GM18951 (cell line): ENCODE measurements at regions not wholly inside any gene's neighbourhood (a gene's known extent, or its start where the extent isn't known, plus 50 kb on each side); places are given as distances from the start of the nearest gene placed in this dataset.

Experiments used
- POLR2A ChIP-seq: IDR thresholded peaks from 4 replicates; pipeline ENCODE4 v1.6.1; 2011; ENCODE audit warnings: mild to moderate bottlenecking; ENCODE audit not compliant: insufficient read length, insufficient read depth; ENCODE audit errors: extremely low read depth
- in situ Hi-C: fragments of 300-500 bp; cut with MboI; formaldehyde crosslinking; loops from one replicate; pipeline ENCODE4 v1.12.0; 2022; ENCODE audit warnings: low sequenced_read_pairs, mixed read lengths, inconsistent platforms; ENCODE audit not compliant: unreplicated experiment

DNA sequence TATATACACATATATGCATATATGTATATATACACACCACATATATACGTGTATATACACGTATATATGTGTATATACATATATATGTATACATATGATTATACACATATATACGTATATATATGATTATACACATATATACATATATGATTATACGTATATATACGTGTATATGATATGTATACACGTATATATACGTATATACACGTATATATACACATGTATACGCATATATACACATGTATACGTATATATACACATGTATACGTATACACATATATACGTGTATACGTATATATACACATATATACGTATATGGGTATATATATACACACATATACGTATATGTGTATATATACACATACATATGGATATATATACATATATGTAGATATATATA is 62.1 kb upstream of the HMGXB4 start:
- TF ChIP-seq POLR2A: no peak
- in situ Hi-C loops: no loop called here

DNA sequence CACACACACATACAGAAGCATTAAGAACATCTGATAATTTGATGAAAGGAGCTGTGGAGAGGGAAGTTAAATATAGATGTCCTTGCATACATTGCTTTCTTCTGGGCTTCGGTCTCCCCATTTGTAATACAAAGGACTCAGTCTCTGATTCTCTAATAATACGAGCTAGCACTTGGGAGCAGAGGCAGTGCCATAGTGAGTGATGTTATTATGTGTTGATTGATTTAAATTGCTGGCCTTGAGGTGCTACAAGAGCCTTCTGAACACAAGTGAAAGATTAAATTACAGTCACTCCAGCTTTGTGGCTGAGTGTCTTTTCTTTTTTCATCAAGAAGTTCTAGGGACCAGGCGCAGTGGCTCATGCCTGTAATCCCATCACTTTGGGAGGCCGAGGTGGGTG is 61.5 kb upstream of the HMGXB4 start:
- no peak for TF ChIP-seq POLR2A
- in situ Hi-C loops: no loop called here

DNA sequence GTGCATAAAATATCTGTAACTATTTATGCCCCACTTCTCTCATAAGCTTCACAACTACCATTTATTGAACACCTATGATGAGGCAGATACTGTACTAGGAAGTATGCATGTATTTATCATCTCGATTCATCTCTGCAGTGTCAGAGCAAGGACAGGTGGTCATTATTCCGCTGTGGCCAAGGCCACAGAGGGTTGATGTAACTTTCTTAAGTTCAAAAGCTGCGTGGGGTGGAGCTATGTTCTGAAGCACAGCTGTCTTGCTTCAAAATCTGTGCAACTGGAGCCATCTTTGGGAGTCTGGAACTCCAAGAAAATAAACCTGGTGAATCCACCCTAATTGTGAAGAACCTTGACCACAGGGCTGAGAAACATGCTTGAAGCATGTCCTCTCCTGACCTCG is 60.2 kb upstream of the HMGXB4 start:
- TF ChIP-seq POLR2A: no peak
- in situ Hi-C loops: no loop called here

DNA sequence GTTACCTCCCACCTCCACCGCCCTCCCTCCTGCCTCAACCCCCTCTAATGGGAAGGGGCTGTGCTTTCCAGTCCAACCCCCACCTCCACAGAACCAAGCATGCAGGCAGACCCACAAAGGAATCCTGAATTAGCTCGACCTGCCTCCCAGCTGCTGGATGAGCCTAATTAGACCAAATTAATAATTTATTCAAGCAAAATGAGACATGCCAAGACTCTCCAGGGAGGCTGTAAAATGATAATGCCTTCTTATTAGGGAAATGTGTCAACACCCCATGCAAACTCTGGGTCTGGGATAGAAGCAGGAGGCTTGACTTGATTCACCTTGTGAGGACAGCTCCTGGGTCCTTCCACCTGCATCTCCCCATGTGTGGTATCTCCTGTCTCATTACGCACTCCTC is 59.4 kb upstream of the HMGXB4 start:
- in situ Hi-C loops: no loop called here
- no peak for TF ChIP-seq POLR2A

DNA sequence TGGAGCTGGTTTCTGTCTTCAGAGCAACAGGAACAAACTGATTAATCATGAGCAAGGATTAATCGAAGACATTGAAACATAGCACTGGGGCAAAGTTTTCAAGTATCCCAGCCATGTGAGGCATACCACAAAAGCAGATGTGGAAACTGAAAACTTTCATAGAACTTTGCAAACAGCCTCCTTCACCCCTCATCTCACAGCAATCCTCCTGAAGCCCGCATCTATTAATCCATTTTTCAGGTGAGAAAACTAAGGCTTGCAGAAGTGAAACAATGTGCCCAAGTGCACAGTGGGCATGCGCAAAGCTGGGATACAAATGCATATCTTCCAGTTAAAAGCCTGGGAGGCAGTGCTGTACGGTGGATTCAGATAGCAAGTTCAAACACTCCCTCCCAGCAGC is 58.6 kb upstream of the HMGXB4 start:
- in situ Hi-C loops: no loop called here

DNA sequence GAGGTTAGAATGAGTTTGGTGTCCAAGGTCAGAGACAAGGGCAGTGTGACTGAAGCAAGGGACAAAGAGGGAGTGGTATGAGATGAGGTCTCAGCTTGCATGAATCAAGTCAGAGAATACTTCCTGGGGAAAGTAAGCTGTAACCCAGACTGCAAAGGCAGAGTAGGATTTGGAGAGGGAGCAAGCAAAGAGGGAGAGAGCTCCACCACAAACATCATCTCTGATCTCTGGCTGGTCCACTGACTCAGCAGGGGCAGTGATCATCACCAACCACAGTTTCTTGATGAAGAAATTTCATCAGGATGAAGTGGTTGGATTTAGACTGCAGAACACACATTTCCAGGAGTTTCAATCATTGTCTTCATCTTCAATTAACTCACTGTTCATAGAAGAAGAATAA is 54.9 kb upstream of the HMGXB4 start:
- in situ Hi-C loops: no loop called here
- no peak for TF ChIP-seq POLR2A

More for the DNA sequence above, 58.6 kb upstream of the HMGXB4 start:
- no peak for TF ChIP-seq POLR2A

DNA sequence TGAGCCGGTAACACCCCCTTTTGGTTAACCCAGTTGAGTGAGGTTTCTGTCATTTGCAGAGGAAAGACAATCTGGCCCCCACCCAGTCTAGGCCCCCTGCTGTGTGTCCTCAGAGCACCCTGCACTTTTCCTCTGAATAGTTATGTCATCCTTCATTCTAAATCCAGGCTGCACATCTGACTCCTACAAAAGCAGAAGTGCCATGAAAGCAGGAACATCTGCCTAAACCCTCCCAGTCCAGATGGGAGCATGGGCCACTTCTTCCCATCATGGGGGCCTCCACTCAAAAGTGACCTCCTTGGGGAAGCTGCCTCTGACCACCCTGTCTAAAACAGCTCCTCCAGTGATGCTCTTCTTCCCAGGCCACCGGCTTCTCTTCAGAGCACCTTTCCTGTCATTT is 53.7 kb upstream of the HMGXB4 start:
- in situ Hi-C loops: no loop called here
- no peak for TF ChIP-seq POLR2A

DNA sequence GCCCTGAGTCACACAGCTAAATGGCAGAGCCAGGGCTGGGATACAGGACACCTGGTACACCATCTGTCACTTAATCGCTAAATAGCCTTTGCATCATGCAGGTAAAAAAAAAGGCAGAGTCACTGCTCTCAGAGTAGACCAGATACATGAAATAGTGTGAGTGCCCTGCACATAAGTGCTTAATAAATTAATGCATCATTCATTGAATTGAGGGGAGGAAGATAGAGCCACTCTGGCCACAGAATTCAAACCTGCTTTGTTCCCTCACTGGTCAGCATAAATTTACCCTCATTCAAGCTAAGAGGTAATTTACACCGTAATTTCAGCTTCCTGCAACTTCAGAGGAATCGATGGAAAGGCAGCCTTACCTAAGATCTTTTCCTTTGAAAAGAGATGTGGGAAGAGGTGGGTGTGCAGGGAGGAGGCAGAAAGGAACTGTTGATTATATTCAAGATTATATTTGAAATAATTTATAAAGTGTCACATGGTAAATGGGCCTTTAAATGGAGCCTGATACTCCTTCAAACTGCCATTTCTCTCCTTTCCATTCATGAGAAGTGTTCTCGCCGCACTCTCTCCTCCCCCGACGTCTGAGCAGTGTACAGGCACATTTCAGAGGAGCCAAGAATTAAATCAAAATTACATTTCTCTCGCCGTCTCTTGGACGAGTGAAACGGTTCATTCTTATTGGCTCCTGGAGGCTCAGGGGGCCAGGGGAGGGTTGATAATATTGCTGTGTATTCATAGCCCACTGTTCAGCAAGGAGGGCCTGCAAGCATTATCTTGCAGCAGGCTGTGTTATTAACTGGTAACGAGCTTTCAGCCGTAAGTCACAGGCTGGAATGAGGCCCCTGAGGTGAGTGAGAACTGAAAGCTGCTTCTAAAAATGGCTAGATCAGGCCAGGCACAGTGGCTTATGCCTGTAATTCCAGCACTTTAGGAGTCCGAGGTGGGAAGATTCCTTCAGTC is 52.2 kb upstream of the HMGXB4 start:
- TF ChIP-seq POLR2A: no peak
- in situ Hi-C loops: no loop called here

DNA sequence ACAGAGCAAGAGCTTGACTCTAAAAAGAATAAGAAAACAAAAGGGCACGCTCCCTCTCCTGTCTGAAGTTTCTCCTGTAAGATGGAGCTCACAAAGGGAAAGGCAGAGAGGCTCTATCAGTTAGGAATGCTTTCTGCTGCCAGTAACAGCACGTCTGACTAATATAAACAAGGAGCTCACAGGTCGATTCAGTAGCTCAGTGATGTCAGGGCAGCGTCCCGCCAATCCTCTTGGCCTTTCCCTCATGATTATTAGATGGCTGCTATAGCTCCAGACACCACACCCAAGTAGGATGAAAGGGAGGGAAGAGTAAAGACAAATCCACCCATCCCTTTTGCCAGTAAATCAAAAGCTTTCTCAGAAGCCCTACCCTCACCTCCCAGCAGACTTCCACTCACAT is 51.3 kb upstream of the HMGXB4 start:
- in situ Hi-C loops: no loop called here

DNA sequence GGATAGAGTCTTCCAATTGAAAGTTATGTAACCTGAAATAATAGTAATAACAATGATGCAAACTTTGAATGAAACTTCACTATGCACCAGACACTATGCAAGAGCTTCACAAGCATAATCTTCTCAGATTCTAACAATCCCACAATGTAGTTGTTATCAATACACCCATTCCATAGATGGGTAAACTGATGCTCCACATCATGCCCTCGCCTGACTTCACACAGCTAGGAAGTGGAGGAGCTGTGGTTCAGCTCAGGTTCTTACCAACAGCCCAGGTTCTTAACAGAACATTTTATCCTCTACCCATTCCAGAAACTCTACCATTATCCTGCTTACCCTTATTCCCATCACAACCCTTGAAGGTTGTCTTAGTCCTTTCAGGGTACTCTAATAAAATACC is 50.4 kb upstream of the HMGXB4 start:
- in situ Hi-C loops: no loop called here
- TF ChIP-seq POLR2A: no peak

More for the DNA sequence above, 51.3 kb upstream of the HMGXB4 start:
- no peak for TF ChIP-seq POLR2A
